CD4-positive, alpha-beta T cell treated with Interleukin-15 for 1 hour (primary cell): ENCODE measurements at regions not wholly inside any gene's neighbourhood (a gene's known extent, or its start where the extent isn't known, plus 50 kb on each side); places are given as distances from the start of the nearest gene placed in this dataset.
A peak's percentile ranks its signal among the peaks of the same experiment; 100 is the strongest.
"Not testable (repeated sequence)": the region's sequence is repeated elsewhere in the genome, so short reads cannot be mapped to it uniquely, and the experiment has no call there.

ENCODE experiments used
- DNase-seq: peaks from one replicate; pipeline ENCODE4 v3.0.0-alpha.2; 2020

- DNase-seq = no peak
These were observed 110.1 kb upstream of the SMURF2 start for GRCh38 chr17:64771980-64772844.

- no peak for DNase-seq
These were observed 107.6 kb upstream of the SMURF2 start for GRCh38 chr17:64769712-64770111.

GRCh38 chr17:64767269-64767997 lies 105.3 kb upstream of the SMURF2 start:
- no peak for DNase-seq

GRCh38 chr17:64765191-64765889 lies 103.2 kb upstream of the SMURF2 start:
- no peak for DNase-seq

GRCh38 chr17:64750891-64751677 lies 89.0 kb upstream of the SMURF2 start:
- no peak for DNase-seq

GRCh38 chr17:64750478-64750877 lies 88.4 kb upstream of the SMURF2 start:
- no peak for DNase-seq

- DNase-seq = no peak
These were observed 87.2 kb upstream of the SMURF2 start for GRCh38 chr17:64749306-64749705.

- DNase-seq = no peak
These were observed 85.9 kb upstream of the SMURF2 start for GRCh38 chr17:64747938-64748540.

- DNase-seq = no peak
These were observed 80.2 kb upstream of the SMURF2 start for GRCh38 chr17:64742326-64742725.

- not testable (repeated sequence) for DNase-seq
These were observed 79.8 kb upstream of the SMURF2 start for GRCh38 chr17:64741916-64742315.

- DNase-seq = no peak
These were observed 79.0 kb upstream of the SMURF2 start for GRCh38 chr17:64741038-64741641.

GRCh38 chr17:64739316-64740058 lies 77.4 kb upstream of the SMURF2 start:
- no peak for DNase-seq

- DNase-seq = peak; percentile 47
These were observed 74.8 kb upstream of the SMURF2 start for GRCh38 chr17:64736804-64737492.

GRCh38 chr17:64732336-64733006 lies 70.4 kb upstream of the SMURF2 start:
- no peak for DNase-seq

GRCh38 chr17:64730023-64730422 lies 67.9 kb upstream of the SMURF2 start:
- DNase-seq = not testable (repeated sequence)

GRCh38 chr17:64729201-64729600 lies 67.1 kb upstream of the SMURF2 start:
- DNase-seq = no peak

GRCh38 chr17:64728041-64728695 lies 66.1 kb upstream of the SMURF2 start:
- no peak for DNase-seq

- DNase-seq = not testable (repeated sequence)
These were observed 63.9 kb upstream of the SMURF2 start for GRCh38 chr17:64726025-64726424.

- not testable (repeated sequence) for DNase-seq
These were observed 62.1 kb upstream of the SMURF2 start for GRCh38 chr17:64724246-64724645.
